ENCODE measurements at regions not wholly inside any gene's neighbourhood (a gene's known extent, or its start where the extent isn't known, plus 50 kb on each side); places are given as distances from the start of the nearest gene placed in this dataset.

GRCh38 chr4:124203613-124204238 is 508.8 kb downstream of the ANKRD50 start:
- TF ChIP-seq CTCF (IDR thresholded peaks at IDR 0.05) = no peak
- no peak for TF ChIP-seq POLR2A (IDR thresholded peaks at IDR 0.05)
- TF ChIP-seq POLR2AphosphoS5 (IDR thresholded peaks at IDR 0.05) = no peak

Measured in upper lobe of left lung (tissue), 4 donors.